Activated CD8-positive, alpha-beta memory T cell treated with anti-CD3 and anti-CD28 coated beads for 48 hours (primary cell): ENCODE measurements at regions not wholly inside any gene's neighbourhood (a gene's known extent, or its start where the extent isn't known, plus 50 kb on each side); places are given as distances from the start of the nearest gene placed in this dataset.

Experiments used
- DNase-seq, 3 experiments: peaks; one replicate each; pipeline ENCODE4 v3.0.0-alpha.2; 2020; ENCODE audit warnings: low read depth in 2 of 3, low spot score in 2 of 3

DNA sequence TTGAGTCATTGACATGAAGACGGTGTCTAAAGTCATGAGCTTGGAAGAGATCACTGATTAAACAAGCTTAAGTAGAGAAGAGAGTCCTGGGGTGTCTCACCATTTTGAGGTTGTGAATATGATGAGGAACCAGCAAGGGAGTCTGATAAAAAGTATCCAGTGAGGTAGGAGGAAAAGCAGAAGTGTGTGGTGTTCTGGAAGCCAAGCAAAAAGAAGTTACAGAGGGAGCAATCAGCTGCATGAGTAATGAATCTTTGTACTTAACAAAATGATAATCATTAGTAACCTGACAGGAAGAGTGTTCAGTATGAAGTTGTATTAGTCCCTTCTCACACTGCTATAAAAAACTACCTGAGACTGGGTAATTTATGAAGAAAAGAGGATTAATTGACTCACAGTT lies 131.3 kb downstream of the C11orf87 start:
- no peak for DNase-seq

DNA sequence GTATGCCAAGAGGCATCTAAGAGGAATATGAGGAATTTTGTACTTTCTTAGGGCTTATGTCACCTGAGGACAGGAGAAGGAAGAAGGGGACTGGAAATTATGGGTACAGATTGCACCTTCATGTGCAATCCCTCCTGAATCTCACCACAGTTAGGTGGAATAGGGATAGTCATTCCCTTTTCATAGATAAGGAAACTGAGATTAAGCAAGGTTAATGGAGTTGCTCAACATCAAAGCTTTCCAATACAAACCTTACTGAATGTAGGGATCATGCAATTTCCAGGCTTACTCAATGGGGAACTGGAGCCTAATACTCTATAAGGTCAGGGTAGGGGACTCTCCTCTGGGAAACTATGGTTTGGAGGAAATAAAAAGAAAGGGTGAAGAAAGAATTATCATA lies 133.0 kb downstream of the C11orf87 start:
- DNase-seq = no peak

DNA sequence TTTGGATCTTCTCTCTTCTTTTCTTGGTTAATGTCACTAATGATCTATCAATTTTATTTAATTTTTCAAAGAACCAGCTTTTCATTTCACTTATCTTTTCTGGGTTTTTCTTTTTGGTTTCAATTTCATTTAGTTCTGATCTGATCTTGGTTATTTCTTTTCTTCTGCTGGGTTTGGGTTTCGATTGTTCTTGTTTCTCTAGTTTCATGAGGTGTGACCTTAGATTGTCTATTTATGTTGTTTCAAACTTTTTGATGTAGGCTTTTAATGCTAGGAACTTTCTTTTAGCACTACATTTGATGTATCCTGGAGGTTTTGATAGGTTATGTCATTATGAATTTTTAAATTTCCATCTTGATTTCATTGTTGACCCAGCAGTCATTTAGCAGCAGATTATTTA lies 142.3 kb downstream of the C11orf87 start:
- DNase-seq = no peak

DNA sequence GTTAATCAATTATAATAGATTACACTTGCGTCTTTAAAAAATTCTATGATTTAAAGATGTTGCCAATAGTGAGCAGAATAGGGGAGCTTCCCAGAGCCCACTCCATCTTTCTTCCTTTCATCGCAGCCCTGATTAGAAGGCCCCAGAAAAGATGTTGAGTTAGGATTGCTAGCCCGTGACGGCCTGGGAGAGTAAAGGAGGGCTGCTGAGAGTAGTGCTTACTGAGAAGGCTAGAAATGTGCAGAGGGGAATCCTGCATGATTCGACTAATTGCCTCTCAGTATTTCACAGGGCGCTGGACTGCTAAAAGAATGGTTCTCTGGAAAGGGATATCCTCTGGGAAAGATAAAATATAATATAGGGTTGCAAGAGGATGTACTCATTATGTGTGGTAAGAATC lies 160.5 kb downstream of the C11orf87 start:
- no peak for DNase-seq

DNA sequence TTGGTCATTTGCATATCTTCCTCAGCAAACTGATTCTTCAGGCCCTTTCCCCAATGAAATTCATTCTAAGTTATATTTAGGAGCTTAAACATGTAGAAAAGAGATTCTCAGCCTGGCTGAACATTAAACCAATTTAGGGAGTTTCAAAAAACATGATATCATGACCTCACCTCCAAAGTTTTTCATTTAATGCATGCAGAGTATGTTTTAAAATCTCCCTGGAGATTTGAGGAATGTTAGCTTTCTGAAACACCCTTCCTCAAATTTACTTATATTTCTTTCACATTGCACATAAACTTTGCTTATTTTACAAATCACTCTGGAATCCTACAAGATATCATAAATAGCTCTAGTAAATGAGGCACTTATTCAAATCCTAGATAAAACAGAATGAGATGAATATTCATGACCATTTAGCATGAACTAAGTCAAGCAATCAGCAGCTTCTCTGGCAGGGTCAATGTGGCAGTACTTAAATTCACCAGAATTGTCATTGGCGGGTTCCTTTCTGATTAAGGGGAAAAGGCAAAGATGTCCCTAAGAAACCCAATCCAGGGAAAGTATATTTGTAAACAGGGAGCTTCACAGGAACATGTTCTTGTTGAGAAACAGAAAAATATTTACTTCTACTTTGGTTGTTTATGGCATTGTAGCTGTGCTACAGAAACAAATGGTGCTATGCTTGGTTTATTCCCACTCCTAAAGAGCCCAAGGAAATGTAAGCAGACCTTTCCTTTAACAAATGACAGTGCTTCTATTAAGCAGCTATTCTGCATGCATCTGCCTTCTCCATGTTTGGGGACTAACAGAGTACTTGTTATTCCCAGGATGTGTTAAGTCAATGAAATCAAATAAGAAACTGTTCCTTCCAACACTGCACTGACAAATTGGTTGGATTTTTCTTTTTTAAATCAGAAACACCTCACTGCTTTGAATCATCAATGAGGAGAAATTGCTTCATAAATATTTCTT lies 162.3 kb downstream of the C11orf87 start:
- DNase-seq = no peak

DNA sequence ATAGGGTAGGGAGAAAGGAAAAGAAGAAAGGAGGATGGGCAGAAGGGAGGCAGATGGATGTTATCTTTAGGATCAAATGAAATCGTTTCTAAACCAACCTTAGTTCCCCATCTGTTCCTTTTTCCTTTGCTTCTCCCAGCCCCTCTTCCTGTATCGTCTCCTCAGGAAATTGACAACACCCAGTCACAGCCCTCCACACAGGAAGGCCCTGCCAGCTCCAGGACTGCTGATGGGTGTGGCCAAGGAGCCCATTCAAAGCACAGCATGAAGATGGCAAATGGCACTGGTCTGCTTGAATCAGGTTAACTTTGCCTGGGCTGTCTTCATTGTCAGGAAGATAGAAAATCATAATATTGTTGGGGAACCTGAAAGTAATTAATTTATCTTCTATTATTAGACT lies 164.8 kb downstream of the C11orf87 start:
- no peak for DNase-seq

DNA sequence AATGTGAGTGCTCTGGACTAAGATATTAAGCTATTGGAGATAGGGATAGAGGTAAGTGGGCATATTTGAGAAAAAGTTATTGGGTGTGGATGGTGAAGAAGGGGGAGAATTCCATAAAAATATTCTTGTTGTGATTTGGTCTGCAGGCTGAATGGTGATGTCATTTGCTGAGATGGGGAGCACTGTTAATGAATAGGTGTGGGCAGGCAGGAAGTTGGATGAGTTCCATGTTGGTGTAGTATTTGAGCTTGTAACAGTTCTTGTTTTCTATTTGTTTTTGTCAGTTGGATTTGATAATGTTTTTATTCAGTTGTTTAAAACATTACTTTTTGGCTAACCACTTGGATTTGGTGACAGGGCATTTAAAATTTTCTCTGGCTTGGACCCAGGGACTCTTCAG lies 168.8 kb downstream of the C11orf87 start:
- DNase-seq = no peak

DNA sequence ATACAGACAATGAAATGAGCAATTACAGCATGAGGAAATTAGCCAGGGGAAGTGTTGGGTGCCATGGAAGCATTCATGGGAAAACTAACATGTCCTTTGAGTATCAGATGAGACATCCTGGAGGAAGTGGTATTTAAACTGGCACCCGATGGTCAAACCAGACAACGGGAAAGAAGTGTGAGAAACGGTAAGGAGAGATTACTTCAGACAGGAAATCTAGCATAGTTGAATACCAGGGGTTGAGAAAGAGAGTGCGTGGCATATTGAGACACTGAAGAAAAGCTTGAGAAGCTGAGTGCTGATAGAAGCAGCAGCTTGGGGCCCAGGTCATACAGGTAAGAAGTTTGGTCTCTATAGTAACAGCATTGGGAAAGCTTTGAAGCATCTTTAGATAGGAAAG lies 175.3 kb downstream of the C11orf87 start:
- no peak for DNase-seq

DNA sequence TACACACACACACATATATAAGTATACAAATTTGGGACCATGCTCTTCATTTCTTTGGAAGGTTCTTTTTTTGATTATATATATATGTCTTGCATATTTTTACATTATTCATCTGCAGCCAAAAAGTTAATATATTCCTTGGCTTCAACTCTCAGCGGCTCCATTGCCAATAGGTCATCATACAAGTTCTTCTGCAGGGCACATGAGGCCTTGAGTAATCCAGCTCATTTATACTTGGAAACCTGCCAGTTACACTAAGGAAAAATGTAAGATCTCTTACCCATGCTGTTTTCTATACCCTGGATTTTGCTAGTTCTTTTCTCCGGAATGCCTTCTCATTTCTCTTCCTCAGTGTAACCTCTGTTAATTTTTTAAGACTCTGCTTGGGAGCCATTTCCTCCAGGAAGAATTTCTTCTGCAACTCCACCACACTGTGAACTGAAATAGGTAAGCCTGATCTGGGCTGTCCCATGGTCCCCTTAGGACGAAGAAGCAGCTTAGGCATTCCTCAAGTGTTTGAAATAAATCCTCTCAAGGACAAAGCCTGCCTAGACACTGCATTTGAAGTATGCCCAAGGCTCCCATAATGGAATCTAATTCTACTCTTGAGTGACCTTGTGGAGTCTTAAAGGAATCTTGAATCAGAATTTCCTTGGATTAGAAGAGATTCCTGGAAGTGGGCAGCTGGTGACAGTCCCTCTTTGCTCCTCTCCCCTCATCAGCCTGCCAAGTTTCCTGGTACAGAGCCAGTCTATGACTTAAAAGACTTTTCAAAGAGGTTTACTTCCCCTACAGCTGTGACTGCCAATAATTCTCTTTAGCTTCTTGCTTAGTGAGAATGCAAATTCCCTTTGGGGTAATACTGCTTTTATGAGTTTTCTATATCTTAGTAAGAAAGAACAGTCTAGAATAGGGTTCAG lies 182.8 kb downstream of the C11orf87 start:
- no peak for DNase-seq

DNA sequence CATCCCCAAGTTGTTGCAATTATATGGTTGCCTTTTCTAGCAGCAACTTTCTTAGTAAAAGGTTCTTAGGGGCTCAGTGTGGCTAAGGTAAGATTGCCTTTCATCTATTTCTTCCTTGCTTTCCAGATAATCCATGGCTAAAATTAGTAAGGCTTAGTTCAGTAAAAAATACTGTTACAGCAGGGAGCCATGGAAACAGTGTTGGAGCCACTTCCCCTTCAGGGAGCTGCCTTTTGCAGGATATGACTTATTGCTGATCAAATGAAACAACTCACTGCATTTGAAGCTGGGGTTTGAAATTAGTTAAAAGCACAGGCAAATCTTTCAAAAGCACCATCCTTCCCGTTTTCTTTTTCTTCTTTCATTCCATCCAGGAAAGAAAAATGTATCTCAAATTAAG lies 184.3 kb downstream of the C11orf87 start:
- DNase-seq = no peak

DNA sequence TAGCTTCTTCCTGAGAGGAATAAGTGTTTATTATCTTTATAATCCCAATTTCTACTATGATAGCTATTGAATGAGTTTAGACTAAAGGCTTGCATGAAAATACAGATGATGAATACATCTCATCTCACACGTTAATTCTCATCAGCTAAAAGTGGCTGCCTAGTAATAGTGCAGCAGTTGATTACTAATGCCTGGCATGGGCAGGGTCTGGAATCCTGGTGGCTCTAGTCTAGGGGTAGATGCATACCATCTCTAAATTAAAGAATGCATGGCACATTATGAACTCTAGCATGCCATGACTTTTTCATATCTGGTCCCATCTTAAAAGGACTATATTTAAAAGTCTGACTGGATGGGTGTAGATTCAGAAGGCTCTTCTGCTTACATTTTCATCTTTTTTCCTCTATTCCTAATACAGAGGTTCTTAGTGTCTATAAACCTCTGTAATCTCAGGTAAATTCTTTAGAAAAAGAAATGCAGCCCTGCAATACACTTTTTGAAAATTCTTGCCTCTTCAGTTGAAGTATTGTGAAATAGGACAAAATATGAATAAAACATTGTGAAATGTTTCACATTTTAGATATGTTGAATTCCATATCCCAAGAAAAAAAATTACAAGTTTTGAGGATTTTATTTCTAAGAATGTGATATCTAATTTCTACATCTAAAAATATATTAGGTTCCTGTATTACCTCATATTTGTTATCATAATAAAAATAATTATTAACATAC lies 187.6 kb downstream of the C11orf87 start:
- DNase-seq = no peak

DNA sequence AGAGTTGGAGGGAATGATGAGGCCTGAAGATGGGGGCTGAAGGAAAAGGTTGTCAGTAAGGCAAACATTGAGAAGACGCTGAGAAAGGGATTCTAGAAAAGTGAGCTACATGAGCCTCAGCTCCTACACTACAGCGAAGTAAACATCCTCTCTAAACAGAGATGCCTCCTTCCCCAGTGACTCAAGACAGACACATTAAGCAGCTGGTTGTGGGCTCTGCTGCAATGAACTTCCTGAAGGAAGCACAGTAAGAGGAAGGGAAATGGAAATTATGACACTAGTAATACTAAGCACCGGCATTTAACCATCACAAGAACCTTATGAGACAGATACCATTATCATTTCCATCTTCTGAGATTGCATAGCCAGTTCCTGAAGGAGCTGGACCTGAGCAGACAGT lies 190.5 kb downstream of the C11orf87 start:
- no peak for DNase-seq

DNA sequence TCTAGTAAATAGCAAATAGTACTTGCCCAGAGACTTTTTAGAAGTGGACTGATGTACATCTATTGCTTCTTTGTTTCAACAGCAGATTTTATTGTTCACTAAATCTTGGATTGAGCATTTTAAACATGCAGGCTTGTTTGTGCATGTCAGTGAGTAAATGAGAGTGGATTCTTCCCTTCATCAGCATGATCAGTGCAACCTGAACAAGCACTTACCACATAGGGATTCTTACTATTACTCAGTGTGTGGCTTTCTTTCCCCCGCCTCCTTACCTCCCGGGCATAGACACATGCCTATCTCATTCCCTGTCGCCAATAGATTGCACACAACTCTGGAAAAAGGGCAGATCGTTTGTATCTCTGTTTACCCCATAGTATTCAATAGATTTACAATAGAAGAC lies 197.5 kb downstream of the C11orf87 start:
- DNase-seq = no peak

DNA sequence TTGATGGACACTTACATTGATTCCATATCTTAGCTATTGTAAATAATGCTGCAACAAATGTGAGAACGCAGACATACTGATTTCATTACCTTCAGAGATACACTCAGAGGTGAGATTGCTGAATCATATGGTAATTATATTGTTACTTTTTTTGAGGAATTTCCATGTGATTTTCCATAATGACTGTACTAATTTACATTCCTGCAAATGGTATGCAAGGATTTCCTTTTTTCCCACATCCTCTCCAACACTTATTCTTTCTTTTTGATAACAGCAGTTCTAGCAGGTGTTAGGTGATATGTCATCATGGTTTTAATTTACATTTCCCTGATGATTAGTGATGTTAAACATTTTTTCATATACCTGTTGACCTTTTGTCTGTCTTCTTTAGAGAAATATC lies 207.7 kb downstream of the C11orf87 start:
- no peak for DNase-seq

DNA sequence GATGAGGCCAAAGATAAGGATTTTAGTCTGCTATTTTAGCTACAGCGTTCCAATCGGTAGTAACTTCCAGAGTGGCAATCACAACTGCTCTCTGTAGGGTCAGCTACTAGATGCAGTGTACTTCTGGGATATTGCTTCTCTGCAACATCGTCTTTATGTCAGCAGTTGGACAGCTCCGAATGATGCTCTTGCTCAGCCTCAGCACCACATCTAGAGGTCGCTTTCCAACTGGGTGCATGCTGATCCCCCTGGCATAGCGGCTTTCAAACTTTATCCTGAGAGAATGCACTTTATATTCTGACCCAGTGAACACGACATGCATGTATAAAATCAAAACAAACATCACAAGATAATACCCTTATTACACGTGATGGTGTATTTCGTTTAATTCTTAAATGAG lies 219.6 kb downstream of the C11orf87 start:
- no peak for DNase-seq

DNA sequence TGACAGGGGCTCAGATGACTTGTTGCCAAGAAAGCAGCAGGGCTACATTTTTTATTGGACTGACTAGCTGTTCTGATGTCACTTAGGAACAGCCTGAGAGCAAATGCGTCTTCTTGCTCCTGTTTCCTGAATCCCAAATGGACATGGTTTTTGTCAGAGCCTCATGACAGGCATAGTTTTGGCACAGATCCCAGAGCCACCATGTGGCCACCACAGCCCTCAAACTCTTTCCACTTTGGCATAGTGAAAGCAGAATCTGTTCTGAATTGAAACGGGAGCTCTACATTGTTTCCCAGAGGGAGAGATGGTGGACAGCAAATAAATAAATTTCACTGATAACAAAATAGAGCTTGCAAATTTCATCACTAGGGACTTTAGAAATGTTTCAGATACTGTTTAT lies 222.2 kb downstream of the C11orf87 start:
- no peak for DNase-seq

DNA sequence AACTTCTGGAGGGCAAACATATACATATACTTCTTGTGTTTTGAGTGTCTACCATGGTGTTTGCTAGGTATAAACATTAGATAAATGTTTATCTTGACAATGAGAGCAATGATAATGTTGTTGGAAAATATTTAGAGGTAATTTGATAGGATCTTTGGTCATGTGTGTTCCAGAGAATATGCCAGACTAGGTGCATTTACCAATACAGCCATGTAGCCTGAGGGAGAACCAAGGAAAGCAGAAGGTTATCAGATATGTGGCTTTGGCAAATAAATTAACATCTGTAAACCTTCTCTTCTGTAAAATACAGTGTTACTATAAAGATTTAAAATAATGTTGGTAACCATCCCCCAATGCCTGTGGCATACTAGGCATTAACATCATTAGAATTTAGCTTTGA lies 226.8 kb downstream of the C11orf87 start:
- DNase-seq = no peak

DNA sequence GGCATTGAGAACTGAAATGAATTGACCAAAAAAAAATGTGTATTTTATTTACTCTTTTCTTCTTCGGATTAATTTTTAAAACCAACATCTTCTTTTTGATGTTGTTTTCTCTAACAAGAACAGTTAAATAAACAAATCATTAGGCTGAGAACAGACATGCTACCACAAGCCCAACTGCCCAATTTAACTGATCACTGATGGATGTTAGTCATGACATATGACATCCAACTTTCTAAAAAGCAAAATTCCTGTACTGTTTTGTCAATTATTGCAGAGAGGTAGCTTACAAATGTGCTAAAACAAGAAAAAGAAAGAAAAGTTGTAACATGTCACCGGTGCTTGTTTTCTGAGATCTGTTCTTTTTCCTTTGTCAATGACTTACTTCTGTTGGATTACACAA lies 232.1 kb downstream of the C11orf87 start:
- DNase-seq = no peak

DNA sequence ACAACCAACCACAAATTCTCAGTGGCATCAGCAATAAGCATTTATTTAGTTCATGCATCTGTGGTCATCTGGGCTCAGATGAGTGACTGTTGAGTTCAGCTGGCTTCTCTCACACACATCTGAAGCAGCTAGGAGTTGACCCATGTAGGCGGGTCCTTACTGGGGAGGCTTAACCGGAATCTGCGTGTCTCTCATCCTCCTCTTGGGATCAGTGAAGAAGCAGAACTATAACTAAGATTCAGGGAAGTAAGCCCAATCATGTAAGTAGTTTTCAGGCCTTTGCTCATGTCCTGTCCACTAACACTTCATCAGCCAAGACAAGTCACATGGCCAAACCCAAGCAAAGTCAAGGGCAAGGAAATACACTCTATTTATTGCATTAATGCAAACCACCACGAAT lies 236.2 kb downstream of the C11orf87 start:
- DNase-seq = no peak

DNA sequence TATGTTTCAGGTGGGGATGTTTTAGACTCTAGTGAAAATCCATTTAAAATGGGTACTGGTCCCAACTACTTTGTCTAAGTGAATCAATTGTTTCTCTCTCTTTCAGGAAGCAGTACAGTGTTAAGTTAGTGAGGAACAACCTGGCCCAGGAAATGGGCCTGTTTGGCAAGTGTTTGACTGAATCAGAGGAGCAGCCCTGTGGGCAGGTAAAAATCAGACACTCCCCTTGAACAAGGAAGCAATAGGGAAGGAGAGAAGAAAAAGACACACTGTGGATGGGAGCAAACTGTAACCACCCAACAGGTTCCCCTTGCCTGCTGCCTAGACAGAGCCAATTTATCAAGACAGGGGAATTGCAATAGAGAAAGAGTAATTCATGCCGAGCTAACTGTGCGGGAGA lies 245.7 kb downstream of the C11orf87 start:
- no peak for DNase-seq

DNA sequence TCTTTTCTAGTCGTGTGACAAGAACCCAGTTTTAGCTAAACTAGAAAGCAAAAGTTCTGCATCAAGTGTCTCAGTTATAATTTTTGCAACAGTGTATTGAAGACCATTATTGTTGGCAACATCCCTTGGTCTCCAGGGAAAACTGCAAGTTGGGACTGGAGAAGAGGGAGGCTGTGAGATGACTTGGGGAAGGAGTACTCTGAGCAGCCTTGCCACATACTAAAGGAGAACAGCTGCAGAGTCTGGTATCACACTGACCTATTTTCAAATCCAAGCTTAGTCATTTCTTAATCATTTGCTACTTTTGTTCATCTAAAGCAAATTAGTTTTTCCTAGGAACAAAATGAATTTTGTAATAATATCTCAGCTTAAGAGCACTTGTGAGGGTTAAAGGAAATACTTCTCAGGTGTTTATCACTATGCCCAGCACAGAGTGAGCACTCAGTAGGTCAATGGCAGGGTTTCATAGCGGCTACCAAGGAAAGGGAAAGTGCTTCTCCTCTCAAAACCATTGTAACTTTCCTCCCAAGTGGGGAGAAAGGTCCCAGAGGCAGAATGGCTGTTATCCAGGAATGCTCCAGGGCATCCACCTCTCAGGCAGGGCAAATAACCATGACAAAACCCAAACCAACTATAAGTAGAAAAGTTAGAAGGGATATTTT lies 247.1 kb downstream of the C11orf87 start:
- DNase-seq = no peak
